GM18498 (cell line): ENCODE measurements at regions not wholly inside any gene's neighbourhood (a gene's known extent, or its start where the extent isn't known, plus 50 kb on each side); places are given as distances from the start of the nearest gene placed in this dataset.

Source experiments
- ATAC-seq: cut with Tn5 transposase; IDR thresholded peaks from one replicate; pipeline ENCODE4 v1.9.1; 2021; ENCODE audit warnings: mild to moderate bottlenecking, moderate library complexity; ENCODE audit not compliant: unreplicated experiment

GRCh38 chr6:62672989-62673388 is 387.0 kb upstream of the KHDRBS2 start:
- no peak for ATAC-seq

GRCh38 chr6:62670490-62671223 is 384.6 kb upstream of the KHDRBS2 start:
- no peak for ATAC-seq

GRCh38 chr6:62669831-62670230 is 383.8 kb upstream of the KHDRBS2 start:
- no peak for ATAC-seq

- ATAC-seq = no peak
Observed at GRCh38 chr6:62652692-62653328, 366.8 kb upstream of the KHDRBS2 start.

GRCh38 chr6:62645274-62645673 is 359.2 kb upstream of the KHDRBS2 start:
- ATAC-seq = no peak

- no peak for ATAC-seq
Observed at GRCh38 chr6:62640749-62641148, 354.7 kb upstream of the KHDRBS2 start.

- no peak for ATAC-seq
Observed at GRCh38 chr6:62626661-62627060, 340.6 kb upstream of the KHDRBS2 start.

- no peak for ATAC-seq
Observed at GRCh38 chr6:62623846-62624532, 338.0 kb upstream of the KHDRBS2 start.

GRCh38 chr6:62615366-62616015 is 329.5 kb upstream of the KHDRBS2 start:
- no peak for ATAC-seq

GRCh38 chr6:62614442-62614841 is 328.4 kb upstream of the KHDRBS2 start:
- no peak for ATAC-seq

- ATAC-seq = no peak
Observed at GRCh38 chr6:62613928-62614327, 327.9 kb upstream of the KHDRBS2 start.

- no peak for ATAC-seq
Observed at GRCh38 chr6:62612471-62612870, 326.4 kb upstream of the KHDRBS2 start.

- no peak for ATAC-seq
Observed at GRCh38 chr6:62570372-62570771, 284.3 kb upstream of the KHDRBS2 start.

GRCh38 chr6:62541502-62541901 is 255.5 kb upstream of the KHDRBS2 start:
- no peak for ATAC-seq

GRCh38 chr6:62530985-62531384 is 245.0 kb upstream of the KHDRBS2 start:
- no peak for ATAC-seq

GRCh38 chr6:62528894-62529526 is 243.0 kb upstream of the KHDRBS2 start:
- no peak for ATAC-seq

- no peak for ATAC-seq
Observed at GRCh38 chr6:62523630-62524029, 237.6 kb upstream of the KHDRBS2 start.

GRCh38 chr6:62519574-62519973 is 233.5 kb upstream of the KHDRBS2 start:
- no peak for ATAC-seq

GRCh38 chr6:62516291-62517141 is 230.5 kb upstream of the KHDRBS2 start:
- ATAC-seq = no peak

GRCh38 chr6:62492192-62492822 is 206.3 kb upstream of the KHDRBS2 start:
- no peak for ATAC-seq
